ENCODE measurements at regions not wholly inside any gene's neighbourhood (a gene's known extent, or its start where the extent isn't known, plus 50 kb on each side); places are given as distances from the start of the nearest gene placed in this dataset.

- peaks cover 7% of the 10 kb centered on the region; the same call in 1 of the 2 replicates for H3K4me1 ChIP-seq (ENCODE audit: insufficient read depth)
- no peaks in the 10 kb centered on the region; the same call in 1 of the 2 replicates for H4K20me1 ChIP-seq (replicated peaks; ENCODE audit: insufficient read depth)
- ATAC-seq: no peak
- no peak overlapping the region for H2AFZ ChIP-seq
- Mint-ChIP-seq H3K27me3 (ENCODE audit: insufficient read depth, low read depth, poor library complexity) (no peaks in the 10 kb centered on the region), H3K4me3 (no peak overlapping the region), H3K36me3 (ENCODE audit: low read depth) (no peaks in the 10 kb centered on the region), H3K9me3 (no peaks in the 10 kb centered on the region), H3K4me1 (peaks cover 7% of the 10 kb centered on the region; the same call in 2 of the 3 replicates), H3K27ac (no peak overlapping the region)
- TF ChIP-seq ZNF331 (CRISPR knock-in tag; IDR thresholded peaks at IDR 0.05; ENCODE audit: low read depth) (no peak), POLR2AphosphoS5 (IDR thresholded peaks at IDR 0.05; ENCODE audit: low read depth) (no peak), EZH2 (IDR thresholded peaks at IDR 0.05; ENCODE audit: low read depth, unreplicated experiment) (no peak), EZH2phosphoT487 (IDR thresholded peaks at IDR 0.05; ENCODE audit: unreplicated experiment) (no peak), CREB1 (CRISPR knock-in tag; IDR thresholded peaks at IDR 0.05; ENCODE audit: low read depth) (no peak), JUNB (IDR thresholded peaks at IDR 0.05; ENCODE audit: unreplicated experiment) (no peak), NANOG (IDR thresholded peaks at IDR 0.05; ENCODE audit: borderline replicate concordance) (no peak), CTCF (conservative IDR thresholded peaks at IDR 0.05; ENCODE audit: low read depth in 2 of 2) (no peak)
- TF ChIP-seq, protein P1, sequence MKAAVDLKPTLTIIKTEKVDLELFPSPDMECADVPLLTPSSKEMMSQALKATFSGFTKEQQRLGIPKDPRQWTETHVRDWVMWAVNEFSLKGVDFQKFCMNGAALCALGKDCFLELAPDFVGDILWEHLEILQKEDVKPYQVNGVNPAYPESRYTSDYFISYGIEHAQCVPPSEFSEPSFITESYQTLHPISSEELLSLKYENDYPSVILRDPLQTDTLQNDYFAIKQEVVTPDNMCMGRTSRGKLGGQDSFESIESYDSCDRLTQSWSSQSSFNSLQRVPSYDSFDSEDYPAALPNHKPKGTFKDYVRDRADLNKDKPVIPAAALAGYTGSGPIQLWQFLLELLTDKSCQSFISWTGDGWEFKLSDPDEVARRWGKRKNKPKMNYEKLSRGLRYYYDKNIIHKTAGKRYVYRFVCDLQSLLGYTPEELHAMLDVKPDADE (IDR thresholded peaks at IDR 0.05): no peak
- no peaks in the 10 kb centered on the region for H3F3A ChIP-seq (replicated peaks; ENCODE audit: low read depth)
- no peak overlapping the region for H3K4me2 ChIP-seq
- H3K36me3 ChIP-seq (ENCODE audit: insufficient read depth): no peaks in the 10 kb centered on the region
- 0 out of 2 replicates have a peak, but pooled peaks cover 6% of the 10 kb centered on the region for H3K9me2 ChIP-seq (ENCODE audit: insufficient read depth)
- no peak overlapping the region for H3K27ac ChIP-seq (ENCODE audit: low read depth)
- no peak for DNase-seq (ENCODE audit: low spot score)
- H3K4me3 ChIP-seq: no peak overlapping the region
- H3K27me3 ChIP-seq (ENCODE audit: insufficient read depth): no peaks in the 10 kb centered on the region
- H3K79me2 ChIP-seq (replicated peaks; ENCODE audit: insufficient read depth): no peaks in the 10 kb centered on the region
These were observed 127.8 kb downstream of the NTMT2 start for GRCh38 chr1:170273291-170274130.

GRCh38 chr1:170274131-170274501 lies 128.4 kb downstream of the NTMT2 start:
- Mint-ChIP-seq H3K27me3 (ENCODE audit: insufficient read depth, low read depth, poor library complexity) (no peaks in the 10 kb centered on the region), H3K9me3 (no peaks in the 10 kb centered on the region), H3K36me3 (ENCODE audit: low read depth) (no peaks in the 10 kb centered on the region), H3K27ac (no peak overlapping the region), H3K4me1 (peaks cover 7% of the 10 kb centered on the region; the same call in 2 of the 3 replicates), H3K4me3 (no peak overlapping the region)
- no peak for DNase-seq (ENCODE audit: low spot score)
- H3K4me1 ChIP-seq (ENCODE audit: insufficient read depth): peaks cover 7% of the 10 kb centered on the region; the same call in 1 of the 2 replicates
- H3K27ac ChIP-seq (ENCODE audit: low read depth): no peak overlapping the region
- no peak overlapping the region for H3K4me2 ChIP-seq
- H3K36me3 ChIP-seq (ENCODE audit: insufficient read depth): no peaks in the 10 kb centered on the region
- no peaks in the 10 kb centered on the region; the same call in 1 of the 2 replicates for H4K20me1 ChIP-seq (replicated peaks; ENCODE audit: insufficient read depth)
- 0 out of 2 replicates have a peak, but pooled peaks cover 6% of the 10 kb centered on the region for H3K9me2 ChIP-seq (ENCODE audit: insufficient read depth)
- no peaks in the 10 kb centered on the region for H3K27me3 ChIP-seq (ENCODE audit: insufficient read depth)
- H2AFZ ChIP-seq: no peak overlapping the region
- no peaks in the 10 kb centered on the region for H3F3A ChIP-seq (replicated peaks; ENCODE audit: low read depth)
- H3K79me2 ChIP-seq (replicated peaks; ENCODE audit: insufficient read depth): no peaks in the 10 kb centered on the region
- no peak overlapping the region for H3K4me3 ChIP-seq
- ATAC-seq: no peak
- TF ChIP-seq ZNF462 (CRISPR knock-in tag; IDR thresholded peaks at IDR 0.05): no peak
- TF ChIP-seq STAT1 (IDR thresholded peaks at IDR 0.05; ENCODE audit: unreplicated experiment): no peak
